ENCODE measurements at regions not wholly inside any gene's neighbourhood (a gene's known extent, or its start where the extent isn't known, plus 50 kb on each side); places are given as distances from the start of the nearest gene placed in this dataset.

GRCh38 chr13:37978680-37979079, 109.1 kb upstream of the TRPC4 start:
- TF ChIP-seq YY1 (IDR thresholded peaks at IDR 0.05; ENCODE audit: insufficient read depth, insufficient read length), result no peak
- TF ChIP-seq ZNF274 (IDR thresholded peaks at IDR 0.05; ENCODE audit: low read depth, low read length), result no peak
- no peak for TF ChIP-seq SUZ12 (IDR thresholded peaks at IDR 0.05; ENCODE audit: extremely low read depth, insufficient read depth, insufficient read length)
